Endothelial cell of umbilical vein (primary cell): ENCODE measurements at regions not wholly inside any gene's neighbourhood (a gene's known extent, or its start where the extent isn't known, plus 50 kb on each side); places are given as distances from the start of the nearest gene placed in this dataset.

ENCODE experiments used
- BruUV-seq: library from RNA; stranded (reverse); fragments of 400-500 nt; replicated peaks from 2 replicates; lab custom pipeline; 2021; lab: Mats Ljungman, UMichigan
- CTCF ChIA-PET: fragments of 300-600, 350-600 bp; sonication (Branson Sonifier 250); formaldehyde crosslinking; loops from one replicate; lab custom pipeline; 2021; ENCODE audit warnings: antibody characterized with exemption, inconsistent platforms; lab: Charles Lee
- POLR2A ChIA-PET: fragments of 300-600, 350-600 bp; sonication (Branson Sonifier 250); formaldehyde crosslinking; loops from one replicate; lab custom pipeline; 2021; ENCODE audit warnings: antibody characterized with exemption, inconsistent platforms; lab: Charles Lee
- DNase-seq: peaks from one replicate; pipeline ENCODE4 v3.0.0-alpha.2; 2011; ENCODE audit warnings: low read depth, low spot score
- FAIRE-seq: peaks from 2 replicates; lab custom pipeline; 2011; peaks lifted over from hg19 to GRCh38; lab: Jason Lieb, UNC
- H2AFZ ChIP-seq: 2 replicates; pipeline ENCODE4 v1.6.0; 2012; ENCODE audit warnings: low read depth, low read length, control low read depth, inconsistent platforms
- H3K27ac ChIP-seq: 2 replicates; pipeline ENCODE4 v1.5.1; 2011; ENCODE audit warnings: low read depth, mild to moderate bottlenecking, control low read depth, low read length, moderate library complexity; ENCODE audit not compliant: insufficient read depth
- H3K27me3 ChIP-seq, 2 experiments: 2 replicates each; pipeline versions ENCODE4 v1.6.0 to v1.6.1; 2011; ENCODE audit warnings: low read length in 2 of 2, mixed read lengths in 1 of 2; ENCODE audit not compliant: control insufficient read depth in 2 of 2, insufficient read depth in 2 of 2
- H3K36me3 ChIP-seq, 2 experiments: 2 replicates in 1 of 2; 3 replicates in 1 of 2; pipeline ENCODE4 v1.5.1; 2011; ENCODE audit warnings: low read length in 2 of 2, mild to moderate bottlenecking in 1 of 2, moderate library complexity in 1 of 2; ENCODE audit not compliant: control insufficient read depth in 2 of 2, insufficient read depth in 2 of 2; ENCODE audit errors: extremely low read depth in 1 of 2
- H3K4me1 ChIP-seq: 3 replicates; pipeline ENCODE4 v1.5.1; 2011; ENCODE audit warnings: mild to moderate bottlenecking, low read length; ENCODE audit not compliant: control insufficient read depth, insufficient read depth; ENCODE audit errors: extremely low read depth
- H3K4me2 ChIP-seq: 2 replicates; pipeline ENCODE4 v1.6.1; 2011; ENCODE audit warnings: low read length, control low read depth, mixed read lengths; ENCODE audit not compliant: insufficient read depth
- H3K4me3 ChIP-seq, 3 experiments: fragments of 200-600 bp in 1 of 3; sonication (generic), shearing (Covaris generic) in 1 of 3; replicated peaks in 1 of 3; 2 replicates each; pipeline ENCODE4 v1.5.1; 2011 to 2016; ENCODE audit warnings: control low read depth in 3 of 3, low read length in 3 of 3, mild to moderate bottlenecking in 2 of 3, inconsistent platforms in 1 of 3, low read depth in 1 of 3, moderate library complexity in 1 of 3; ENCODE audit not compliant: insufficient read depth in 1 of 3
- H3K79me2 ChIP-seq: 2 replicates; pipeline ENCODE4 v1.6.0; 2012; ENCODE audit warnings: low read length, inconsistent platforms; ENCODE audit not compliant: control insufficient read depth, insufficient read depth
- H3K9ac ChIP-seq: replicated peaks from 2 replicates; pipeline ENCODE3; 2011; ENCODE audit warnings: low read length, control low read depth; ENCODE audit not compliant: insufficient read depth; ENCODE audit errors: extremely low read depth
- H3K9me1 ChIP-seq: replicated peaks from 3 replicates; pipeline ENCODE4 v1.6.0; 2011; ENCODE audit warnings: mild to moderate bottlenecking, low read length; ENCODE audit not compliant: control insufficient read depth, insufficient read depth; ENCODE audit errors: extremely low read depth
- H3K9me3 ChIP-seq: replicated peaks from 2 replicates; pipeline ENCODE4 v1.5.1; 2012; ENCODE audit warnings: low read length, inconsistent platforms; ENCODE audit not compliant: control insufficient read depth, insufficient read depth
- H4K20me1 ChIP-seq: replicated peaks from 2 replicates; pipeline ENCODE3; 2011; ENCODE audit warnings: mild to moderate bottlenecking, low read length; ENCODE audit not compliant: control insufficient read depth, insufficient read depth; ENCODE audit errors: extremely low read depth
- EZH2 ChIP-seq: IDR thresholded peaks from 2 replicates; pipeline ENCODE4 v1.6.1; 2012; ENCODE audit warnings: borderline replicate concordance, low read depth, mild to moderate bottlenecking, moderate library complexity, low read length, inconsistent platforms; ENCODE audit not compliant: severe bottlenecking
- FOS ChIP-seq: IDR thresholded peaks from 2 replicates; pipeline ENCODE4 v1.6.1; 2011; ENCODE audit warnings: mild to moderate bottlenecking, low read length, moderate library complexity, borderline replicate concordance; ENCODE audit not compliant: insufficient read depth
- GATA2 ChIP-seq: IDR thresholded peaks from 2 replicates; pipeline ENCODE4 v1.7.0; 2011; ENCODE audit warnings: low read depth, mild to moderate bottlenecking, moderate library complexity, mixed read lengths, low read length; ENCODE audit not compliant: insufficient read length, insufficient read depth
- JUN ChIP-seq: IDR thresholded peaks from 2 replicates; pipeline ENCODE4 v1.6.1; 2011; ENCODE audit warnings: borderline replicate concordance, low read depth; ENCODE audit not compliant: insufficient read length, insufficient read depth
- MYC ChIP-seq: IDR thresholded peaks from one replicate; pipeline ENCODE4 v1.6.1; 2011; ENCODE audit warnings: mild to moderate bottlenecking, low read depth, low read length
- POLR2A ChIP-seq: IDR thresholded peaks from 2 replicates; pipeline ENCODE4 v1.6.1; 2012; ENCODE audit warnings: low read depth, mild to moderate bottlenecking, control low read depth, low read length
- POLR2AphosphoS5 ChIP-seq: IDR thresholded peaks from 2 replicates; pipeline ENCODE4 v1.6.1; 2012; ENCODE audit warnings: low read depth, mild to moderate bottlenecking, control low read depth, low read length, moderate library complexity; ENCODE audit not compliant: insufficient read depth
- dilution Hi-C: fragments of 300-500 bp; cut with MboI; formaldehyde crosslinking; loops from one replicate; pipeline ENCODE4 v1.15.0; 2019; ENCODE audit warnings: low sequenced_read_pairs; ENCODE audit not compliant: extremely low pct_ligation_motif_present
- intact Hi-C: fragments of 100-400 bp; cut with micrococcal nuclease; formaldehyde crosslinking; loops from one replicate; pipeline ENCODE4 v1.10.0; 2022
- TF ChIP-seq, protein P1 (sequence below): IDR thresholded peaks from 2 replicates; pipeline ENCODE4 v1.6.1; 2011; ENCODE audit not compliant: insufficient read depth, insufficient read length
- TF ChIP-seq, protein P2 (sequence below), 2 donors: IDR thresholded peaks; 1 replicate in 1 of 2; 2 replicates in 1 of 2; pipeline ENCODE4 v1.5.1; 2011; ENCODE audit warnings: low read length in 2 of 2, mild to moderate bottlenecking in 2 of 2, moderate library complexity in 2 of 2, control low read depth in 1 of 2, inconsistent platforms in 1 of 2, low read depth in 1 of 2; ENCODE audit not compliant: insufficient read depth in 1 of 2; ENCODE audit errors: extremely low read depth in 1 of 2

DNA sequence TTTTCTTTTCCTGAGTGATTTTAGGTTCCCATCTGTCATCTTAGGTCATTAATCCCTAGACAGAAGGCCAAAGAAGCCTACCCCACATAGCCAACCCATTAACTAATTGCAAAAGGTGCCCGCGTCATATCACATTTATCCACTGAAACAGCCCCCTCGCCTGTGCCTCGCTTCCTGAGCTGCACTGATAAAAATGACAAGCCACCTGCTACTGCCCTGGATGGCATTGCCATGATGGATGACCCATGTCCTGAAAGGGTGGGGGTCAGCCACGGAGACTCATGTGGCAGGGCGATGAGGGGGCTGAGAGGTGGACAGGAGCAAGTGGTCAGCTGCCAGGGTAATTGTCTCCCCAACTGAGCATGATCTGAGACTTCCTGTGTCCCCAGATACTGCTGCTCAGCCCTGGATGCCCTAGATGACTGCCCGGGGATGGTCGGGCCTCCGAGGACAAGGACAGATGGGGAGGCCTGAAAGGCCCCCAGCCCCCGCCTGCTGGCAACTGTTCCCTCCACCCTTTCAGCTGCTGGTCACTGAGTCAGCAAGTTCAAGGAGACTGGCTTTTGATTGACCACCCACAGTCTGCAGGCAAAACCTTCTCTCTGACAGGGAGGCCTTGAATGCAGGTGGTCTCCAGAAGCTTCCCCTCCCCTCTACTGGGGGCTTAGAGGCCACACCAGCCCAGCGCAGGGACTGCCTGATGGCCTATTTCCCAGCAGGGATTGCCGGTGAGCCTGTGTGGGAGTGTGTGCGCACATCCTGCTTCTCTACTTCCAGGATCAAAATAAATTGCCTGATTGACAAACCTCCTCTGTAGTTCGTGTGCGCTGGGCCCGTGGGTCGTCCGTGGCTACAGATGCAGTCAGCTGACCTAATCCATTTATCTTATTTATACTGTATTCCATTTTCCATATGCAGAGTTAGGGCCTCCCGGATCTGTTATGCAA, 496.3 kb downstream of the BCOR start:
- Histone ChIP-seq H3K4me2 (no peak overlapping the region), H3K36me3 (no peaks in the 10 kb centered on the region), H3K4me1 (no peaks in the 10 kb centered on the region), H3K9me3 (no peaks in the 10 kb centered on the region), H2AFZ (no peak overlapping the region), H3K9ac (no peak overlapping the region), H3K4me3 (no peak overlapping the region), H4K20me1 (no peaks in the 10 kb centered on the region), H3K27me3 (peaks cover 2 to 3% of the 10 kb centered on the region in 2 experiments), H3K27ac (no peak overlapping the region), H3K79me2 (no peaks in the 10 kb centered on the region), H3K9me1 (no peaks in the 10 kb centered on the region)
- ChIA-PET POLR2A (no interaction called here), CTCF (no interaction called here)
- dilution Hi-C loops (no loop called here), intact Hi-C loops (no loop called here)
- FAIRE-seq (no peak), DNase-seq (no peak)
- TF ChIP-seq MYC: no peak
- no TSS peak for BruUV-seq

DNA sequence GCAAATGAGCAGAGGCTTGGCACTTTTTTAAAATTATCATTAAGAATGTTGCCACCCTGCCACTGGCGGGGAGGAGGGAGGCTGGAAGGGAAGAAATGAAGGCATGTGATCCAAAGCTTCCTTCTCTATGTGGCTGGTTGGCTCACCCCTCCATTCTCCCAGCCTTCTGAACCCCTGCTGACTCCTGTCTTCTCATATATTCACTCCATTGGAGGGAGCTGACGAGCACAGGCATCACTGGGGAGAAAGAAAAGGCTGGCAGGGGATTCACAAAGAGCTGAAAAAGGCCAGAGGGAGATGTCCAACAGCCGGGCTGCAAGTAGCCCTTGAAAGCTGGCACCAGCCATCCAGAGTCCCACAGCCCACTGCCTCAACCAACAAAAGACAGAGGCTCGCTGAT, 495.6 kb downstream of the BCOR start:
- no peak for FAIRE-seq
- no peaks in the 10 kb centered on the region for H4K20me1 ChIP-seq
- H3K9me3 ChIP-seq: no peaks in the 10 kb centered on the region
- TF ChIP-seq, protein P1, sequence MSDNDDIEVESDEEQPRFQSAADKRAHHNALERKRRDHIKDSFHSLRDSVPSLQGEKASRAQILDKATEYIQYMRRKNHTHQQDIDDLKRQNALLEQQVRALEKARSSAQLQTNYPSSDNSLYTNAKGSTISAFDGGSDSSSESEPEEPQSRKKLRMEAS: no peak
- TF ChIP-seq FOS (no peak), EZH2 (no peak), POLR2A (no peak), JUN (no peak), POLR2AphosphoS5 (no peak), GATA2 (no peak), MYC (no peak)
- TF ChIP-seq, protein P2, sequence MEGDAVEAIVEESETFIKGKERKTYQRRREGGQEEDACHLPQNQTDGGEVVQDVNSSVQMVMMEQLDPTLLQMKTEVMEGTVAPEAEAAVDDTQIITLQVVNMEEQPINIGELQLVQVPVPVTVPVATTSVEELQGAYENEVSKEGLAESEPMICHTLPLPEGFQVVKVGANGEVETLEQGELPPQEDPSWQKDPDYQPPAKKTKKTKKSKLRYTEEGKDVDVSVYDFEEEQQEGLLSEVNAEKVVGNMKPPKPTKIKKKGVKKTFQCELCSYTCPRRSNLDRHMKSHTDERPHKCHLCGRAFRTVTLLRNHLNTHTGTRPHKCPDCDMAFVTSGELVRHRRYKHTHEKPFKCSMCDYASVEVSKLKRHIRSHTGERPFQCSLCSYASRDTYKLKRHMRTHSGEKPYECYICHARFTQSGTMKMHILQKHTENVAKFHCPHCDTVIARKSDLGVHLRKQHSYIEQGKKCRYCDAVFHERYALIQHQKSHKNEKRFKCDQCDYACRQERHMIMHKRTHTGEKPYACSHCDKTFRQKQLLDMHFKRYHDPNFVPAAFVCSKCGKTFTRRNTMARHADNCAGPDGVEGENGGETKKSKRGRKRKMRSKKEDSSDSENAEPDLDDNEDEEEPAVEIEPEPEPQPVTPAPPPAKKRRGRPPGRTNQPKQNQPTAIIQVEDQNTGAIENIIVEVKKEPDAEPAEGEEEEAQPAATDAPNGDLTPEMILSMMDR (IDR thresholded peaks at IDR 0.05; ENCODE audit: extremely low read depth in 1 of 2, insufficient read depth in 1 of 2, low read depth in 1 of 2, low read length in 2 of 2): no peak
- no peaks in the 10 kb centered on the region for H3K36me3 ChIP-seq
- no peak overlapping the region for H3K9ac ChIP-seq
- DNase-seq: no peak
- no peak overlapping the region for H2AFZ ChIP-seq
- ChIA-PET CTCF (no interaction called here), POLR2A (no interaction called here)
- dilution Hi-C loops (no loop called here), intact Hi-C loops (no loop called here)
- H3K4me3 ChIP-seq: no peak overlapping the region
- no peaks in the 10 kb centered on the region for H3K9me1 ChIP-seq
- no TSS peak for BruUV-seq
- H3K4me2 ChIP-seq: no peak overlapping the region
- H3K27ac ChIP-seq: no peak overlapping the region
- H3K27me3 ChIP-seq: peaks cover 2 to 3% of the 10 kb centered on the region in 2 experiments
- H3K79me2 ChIP-seq: no peaks in the 10 kb centered on the region
- no peaks in the 10 kb centered on the region for H3K4me1 ChIP-seq
